HG03159 (cell line): ENCODE measurements at regions not wholly inside any gene's neighbourhood (a gene's known extent, or its start where the extent isn't known, plus 50 kb on each side); places are given as distances from the start of the nearest gene placed in this dataset.

Experiments
- ATAC-seq: cut with Tn5 transposase; IDR thresholded peaks from one replicate; pipeline ENCODE4 v1.9.1; 2021; ENCODE audit warnings: mild to moderate bottlenecking, moderate library complexity; ENCODE audit not compliant: unreplicated experiment

- ATAC-seq: no peak
Observed at GRCh38 chr9:79895232-79895631, 323.5 kb downstream of the TLE4 start.

DNA sequence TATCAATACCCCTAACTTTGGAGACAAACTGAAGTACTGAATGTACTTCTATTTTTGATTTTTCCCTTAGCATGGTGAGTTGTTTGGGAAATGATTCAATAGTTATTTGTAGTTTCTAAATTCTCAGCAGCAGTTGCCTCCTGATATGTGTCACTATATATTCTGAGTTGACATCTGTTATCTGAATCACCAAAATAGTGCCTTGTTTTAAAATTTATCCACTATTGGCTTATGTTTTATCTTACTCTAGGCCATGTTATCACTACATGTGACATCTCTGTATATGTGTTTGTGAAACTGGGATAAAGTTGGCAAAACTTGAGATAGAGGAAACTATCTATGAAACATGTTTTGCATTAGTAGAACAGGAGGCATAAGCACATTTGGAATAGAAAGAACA is 317.6 kb downstream of the TLE4 start:
- ATAC-seq: no peak

- ATAC-seq: no peak
Observed at GRCh38 chr9:79885093-79885857, 313.5 kb downstream of the TLE4 start.

DNA sequence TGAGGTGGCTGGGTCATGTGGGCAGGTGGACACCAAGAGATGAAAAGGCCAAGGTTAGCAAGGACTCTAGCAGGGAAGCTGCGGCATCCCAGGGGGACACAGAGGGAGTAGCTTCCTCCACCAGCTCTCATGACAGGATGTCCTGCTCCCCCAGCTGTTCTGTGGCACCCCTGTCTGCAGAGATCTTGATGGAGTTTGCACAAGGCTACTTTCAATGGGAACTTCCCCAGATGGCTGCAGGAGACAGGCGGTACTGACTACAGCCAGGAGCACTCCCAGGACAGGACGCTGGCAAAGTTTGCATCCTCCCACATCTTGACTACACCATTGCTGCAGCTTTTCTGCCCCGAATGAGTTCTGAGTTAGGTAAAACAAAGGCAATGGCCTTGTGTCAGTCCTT is 312.8 kb downstream of the TLE4 start:
- no peak for ATAC-seq

DNA sequence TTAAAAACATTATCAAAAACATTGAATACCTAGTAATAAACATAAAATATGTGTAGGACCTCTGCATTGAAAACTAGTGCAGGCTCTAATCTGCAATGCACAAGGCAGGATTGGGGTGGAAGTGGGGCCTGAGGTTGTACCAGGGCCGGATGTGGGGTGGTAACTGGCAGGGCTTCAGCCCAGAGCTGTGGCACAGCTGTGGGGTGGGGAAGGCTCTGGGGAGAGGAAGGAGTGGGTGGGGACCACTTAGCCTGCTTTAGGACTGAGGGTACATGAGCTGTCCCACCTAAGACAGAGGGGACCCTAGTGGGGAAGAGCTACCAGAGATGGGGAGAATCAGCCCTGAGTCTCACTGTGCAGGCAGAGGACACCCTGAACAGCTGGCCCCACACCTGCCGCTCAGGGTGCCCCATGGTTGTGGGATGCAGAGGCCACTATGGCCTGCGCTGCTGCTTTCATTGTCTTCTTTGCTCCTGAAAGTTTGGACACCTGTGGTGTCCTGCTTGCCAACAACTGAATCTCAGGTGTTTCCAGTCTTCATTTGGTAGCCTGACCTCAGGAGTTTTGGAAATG is 311.4 kb downstream of the TLE4 start:
- no peak for ATAC-seq

GRCh38 chr9:79880626-79881025 is 308.9 kb downstream of the TLE4 start:
- peak; percentile 60 for ATAC-seq

GRCh38 chr9:79877943-79878602 is 306.3 kb downstream of the TLE4 start:
- peak; percentile 59 for ATAC-seq

DNA sequence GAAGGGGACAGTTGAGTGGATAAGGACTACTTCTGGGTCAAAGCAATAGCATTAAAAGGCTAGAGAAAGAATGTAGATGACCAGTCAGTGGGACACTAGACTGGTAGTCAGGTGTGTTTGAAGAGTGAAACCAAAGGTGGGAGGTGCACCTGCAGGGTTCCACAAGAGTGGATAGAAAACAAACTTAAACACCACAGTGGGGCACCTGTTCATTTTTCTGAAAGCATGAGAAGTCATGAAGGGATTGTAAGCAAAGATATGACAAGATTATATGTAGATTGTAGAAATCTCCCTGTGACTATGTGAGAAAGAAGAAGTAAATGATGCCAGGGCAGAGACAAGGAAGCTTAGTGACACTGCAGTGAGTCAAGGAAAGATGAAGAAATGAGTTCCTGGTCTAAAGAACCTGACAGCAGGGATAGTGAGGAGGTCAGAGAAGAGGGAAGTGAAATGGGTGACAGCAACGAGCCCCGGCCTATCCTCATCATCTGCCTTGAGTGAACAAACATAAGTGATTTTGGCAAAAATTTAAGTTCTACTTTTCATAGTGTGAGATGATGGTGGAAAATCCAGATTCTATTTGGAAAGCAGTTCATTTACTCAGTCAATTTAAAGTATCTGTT is 296.9 kb downstream of the TLE4 start:
- ATAC-seq: peak; percentile 59

DNA sequence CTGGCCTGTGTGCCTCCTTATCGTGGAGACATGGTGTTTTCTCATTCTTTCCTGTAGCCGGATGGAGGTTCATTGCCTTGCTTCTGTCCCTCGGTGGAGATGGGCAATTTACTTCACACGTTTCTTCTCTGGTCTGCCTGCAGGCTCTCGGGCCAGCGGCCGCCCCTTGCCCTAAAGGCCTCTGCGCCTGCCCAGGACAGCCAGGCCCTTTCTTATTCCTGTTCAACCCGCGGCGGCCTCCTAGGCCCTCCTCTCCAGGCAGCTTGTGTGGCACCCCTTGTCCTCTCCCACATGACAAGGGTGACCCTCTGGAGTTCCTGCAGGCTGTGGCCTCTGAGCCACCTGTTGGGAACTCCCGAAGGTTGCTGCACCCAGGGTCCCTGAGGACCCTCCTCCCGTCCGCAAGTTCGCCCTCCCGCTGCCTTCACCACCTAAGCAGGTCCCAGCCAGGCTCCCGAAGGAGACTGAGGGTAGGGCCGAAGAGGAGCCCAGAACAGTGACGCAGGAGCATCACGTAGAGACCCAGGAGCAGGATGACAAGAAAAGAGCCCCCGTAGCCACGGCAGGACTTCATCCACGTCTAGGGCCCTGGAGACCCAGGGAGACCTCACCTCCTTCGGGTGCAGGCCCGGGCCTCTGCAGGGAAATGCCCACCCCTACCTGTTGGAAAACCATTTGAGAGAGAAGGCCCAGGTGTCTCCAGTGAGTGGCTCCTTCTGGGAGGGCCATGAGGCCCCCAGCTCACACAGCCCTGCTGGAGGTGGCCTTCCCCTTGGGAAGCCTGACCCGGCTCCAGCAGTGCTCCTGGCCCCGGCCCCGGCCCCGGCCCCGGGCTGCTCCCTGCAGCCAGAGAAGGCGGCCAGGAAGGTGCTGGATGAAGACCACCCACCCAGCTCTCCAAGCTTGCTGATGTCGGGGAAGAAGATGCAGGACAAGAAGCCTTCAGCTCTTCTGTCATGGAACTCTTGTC is 291.4 kb downstream of the TLE4 start:
- no peak for ATAC-seq

GRCh38 chr9:79858508-79858907 is 286.7 kb downstream of the TLE4 start:
- ATAC-seq: peak; percentile 72

DNA sequence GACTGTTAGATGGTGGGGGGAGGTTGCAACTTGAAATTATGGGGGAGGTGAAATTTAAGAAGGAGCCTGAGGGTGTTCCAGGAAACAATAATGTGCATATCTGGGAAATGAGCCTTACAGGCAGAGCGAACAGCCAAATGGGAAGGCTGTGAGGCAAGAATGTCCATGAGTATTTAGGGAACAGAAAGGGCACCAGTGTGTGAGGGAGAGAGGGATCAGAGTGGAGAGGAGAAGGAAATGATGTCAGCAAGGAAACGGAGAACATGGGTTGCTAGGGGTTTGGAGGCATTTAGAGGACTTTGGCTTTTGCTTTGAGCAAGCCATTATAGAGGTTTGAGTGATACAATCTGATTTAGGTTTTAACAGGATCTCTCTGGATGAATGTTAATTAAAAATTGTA is 285.4 kb downstream of the TLE4 start:
- ATAC-seq: no peak

DNA sequence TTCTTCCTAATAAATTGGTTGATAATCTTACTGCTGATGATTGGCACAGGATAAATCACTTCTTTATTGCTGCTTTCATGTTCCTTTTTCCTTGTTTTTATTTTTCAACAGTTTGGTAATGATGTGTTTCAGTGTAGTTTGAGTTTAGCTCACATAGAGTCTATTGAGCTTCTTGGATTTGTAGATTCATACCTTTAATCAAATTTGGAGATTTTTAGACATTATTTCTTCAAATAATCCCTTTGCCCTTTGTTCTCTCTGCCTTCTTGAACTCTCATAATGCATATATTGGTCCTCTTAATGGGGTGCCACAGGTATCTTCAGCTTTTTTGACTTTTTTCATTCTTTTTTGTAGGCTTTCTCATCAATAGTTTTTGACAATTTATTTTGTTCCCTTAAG is 275.3 kb downstream of the TLE4 start:
- no peak for ATAC-seq

DNA sequence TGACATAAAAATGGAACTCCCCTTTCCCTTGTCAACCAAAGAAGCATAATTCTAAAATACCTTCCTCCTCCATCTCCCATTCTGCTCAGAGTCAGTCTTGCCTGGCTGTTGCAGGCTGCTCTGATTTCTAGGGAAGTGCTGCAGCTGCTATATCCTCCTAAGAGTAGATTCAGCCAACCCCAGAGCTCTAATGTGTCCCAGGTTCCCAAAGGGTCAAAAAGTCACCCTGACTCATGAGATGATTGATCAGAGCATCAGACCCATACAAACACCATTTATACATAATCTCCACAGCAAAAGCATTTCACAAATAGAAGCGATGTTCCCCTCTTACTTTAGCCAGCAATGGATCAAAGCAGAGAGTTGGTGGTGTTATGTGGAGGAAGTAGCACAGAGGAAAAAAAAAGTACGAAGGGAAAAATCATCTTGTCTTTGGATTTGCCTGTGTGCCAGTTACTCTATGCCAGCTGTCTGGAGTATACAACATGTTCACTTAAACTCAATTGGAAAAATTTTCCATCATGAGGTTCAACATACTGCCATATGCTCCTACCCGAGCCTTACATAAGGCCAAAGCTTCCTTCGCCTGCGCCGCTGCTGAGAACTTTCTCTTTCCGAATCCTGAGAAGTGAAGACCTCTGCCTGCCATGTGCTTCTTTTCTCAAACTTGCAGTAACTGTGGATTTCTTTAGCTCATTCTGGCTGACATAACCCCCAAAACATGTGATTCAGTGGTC is 258.0 kb downstream of the TLE4 start:
- ATAC-seq: no peak

GRCh38 chr9:79824265-79824664 is 252.5 kb downstream of the TLE4 start:
- ATAC-seq: peak; percentile 96

GRCh38 chr9:79817438-79818004 is 245.8 kb downstream of the TLE4 start:
- ATAC-seq: peak; percentile 80

GRCh38 chr9:79813258-79813638 is 241.5 kb downstream of the TLE4 start:
- no peak for ATAC-seq

DNA sequence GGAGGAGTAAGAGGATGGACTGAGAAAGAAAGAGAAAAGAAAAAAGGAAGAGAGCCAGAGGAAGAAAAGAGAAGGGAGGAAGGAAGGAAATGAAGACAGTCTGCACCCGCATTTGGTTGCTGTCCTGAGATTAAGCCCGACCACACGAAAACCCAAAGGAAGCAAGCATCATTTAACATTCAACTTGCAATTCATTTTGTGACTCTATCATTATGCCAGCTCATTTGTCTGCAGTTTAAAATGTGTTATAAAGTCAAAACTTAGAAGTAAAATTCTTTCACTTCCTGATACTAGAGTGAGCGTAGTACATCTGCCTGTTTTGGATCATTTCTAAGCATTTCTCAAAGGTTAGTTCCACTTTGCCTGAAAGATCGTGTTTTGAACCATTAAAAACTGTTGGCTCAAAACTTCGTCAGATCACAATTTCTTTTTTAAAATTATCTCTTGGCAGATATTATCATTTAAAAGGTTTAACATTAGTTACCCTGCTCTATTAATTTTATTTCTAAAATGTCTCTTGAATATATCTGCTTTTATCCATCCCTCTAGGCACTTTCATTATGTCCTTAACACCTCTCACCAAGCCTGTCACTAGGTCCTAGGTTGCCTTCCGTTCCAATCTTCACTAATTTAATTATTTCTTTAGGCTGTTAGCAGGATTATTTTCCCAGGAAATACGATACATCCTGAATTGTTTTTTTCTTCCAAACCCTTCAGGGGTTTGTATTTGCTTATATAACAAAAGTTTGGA is 240.9 kb downstream of the TLE4 start:
- peak; percentile 90 for ATAC-seq

DNA sequence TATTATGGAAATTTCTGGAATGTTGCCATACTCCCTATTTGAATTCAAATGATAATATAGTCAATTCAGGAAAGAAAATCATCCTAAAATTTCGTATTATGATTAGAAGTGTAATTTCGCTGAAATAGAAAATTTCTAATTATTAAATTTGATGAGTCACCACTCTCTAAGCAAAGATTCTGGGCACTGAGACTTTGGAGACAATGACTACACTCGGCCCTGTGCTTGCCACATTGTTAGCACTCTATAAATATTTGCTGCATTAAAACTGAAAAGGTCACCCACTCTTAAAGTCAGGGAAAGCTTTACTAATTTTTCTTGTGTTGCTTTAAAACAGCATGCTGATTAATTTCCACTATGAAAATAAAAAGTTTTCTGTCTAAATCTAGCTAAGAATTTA is 240.3 kb downstream of the TLE4 start:
- peak; percentile 2 for ATAC-seq

- ATAC-seq: no peak
Observed at GRCh38 chr9:79809931-79810330, 238.2 kb downstream of the TLE4 start.
